GM12878 (cell line): ENCODE measurements at regions not wholly inside any gene's neighbourhood (a gene's known extent, or its start where the extent isn't known, plus 50 kb on each side); places are given as distances from the start of the nearest gene placed in this dataset.

Experiments
- ATAC-seq: fragments of 200-7000 bp; cut with Tn5 transposase; 3 replicates; pipeline ENCODE4 v1.9.1; 2020; ENCODE audit warnings: mild to moderate bottlenecking, moderate library complexity
- BruUV-seq: library from RNA; stranded (reverse); fragments of 400-500 nt; replicated peaks from 2 replicates; lab custom pipeline; 2021; lab: Mats Ljungman, UMichigan
- CTCF ChIA-PET: fragments of 300-600 bp; sonication (Branson Sonifier 250); formaldehyde crosslinking; extraction: SDS; loops from one replicate; lab custom pipeline; 2021; ENCODE audit warnings: inconsistent platforms; lab: Yijun Ruan, JAX
- POLR2A ChIA-PET: fragments of 350-600 bp; formaldehyde crosslinking; extraction: SDS; loops from one replicate; lab custom pipeline; 2021; ENCODE audit warnings: inconsistent platforms; lab: Charles Lee
- RAD21 ChIA-PET: fragments of 300-600 bp; sonication (Branson Sonifier 250); formaldehyde crosslinking; loops from one replicate; lab custom pipeline; 2023; ENCODE audit warnings: antibody characterized with exemption; ENCODE audit not compliant: unreplicated experiment; lab: Charles Lee
- SMC1A ChIA-PET: fragments of 300-600 bp; sonication (Branson Sonifier 250); formaldehyde crosslinking; loops from one replicate; lab custom pipeline; 2023; ENCODE audit not compliant: unreplicated experiment, uncharacterized antibody; lab: Charles Lee
- DNase-seq: peaks from one replicate; pipeline ENCODE4 v3.0.0-alpha.2; 2011; ENCODE audit warnings: low read depth, low spot score
- FAIRE-seq: peaks from 3 replicates; lab custom pipeline; 2011; peaks lifted over from hg19 to GRCh38; lab: Jason Lieb, UNC
- H2AFZ ChIP-seq: 2 replicates; pipeline ENCODE4 v1.6.0; 2011; ENCODE audit warnings: low read depth, low read length, control low read depth; ENCODE audit not compliant: control insufficient read depth
- H3K27ac ChIP-seq: 2 replicates; pipeline ENCODE4 v1.5.1; 2011; ENCODE audit warnings: control low read depth; ENCODE audit not compliant: control insufficient read depth, insufficient read depth
- H3K27me3 ChIP-seq, 2 experiments: replicated peaks in 1 of 2; 2 replicates each; pipeline versions ENCODE4 v1.6.0 to v1.6.1; 2011; ENCODE audit warnings: low read length in 1 of 2; ENCODE audit not compliant: control insufficient read depth in 2 of 2, insufficient read depth in 2 of 2
- H3K36me3 ChIP-seq, 2 experiments: 2 replicates each; pipeline ENCODE4 v1.5.1; 2011; ENCODE audit warnings: low read length in 1 of 2; ENCODE audit not compliant: control insufficient read depth in 2 of 2, insufficient read depth in 2 of 2
- H3K4me1 ChIP-seq: 2 replicates; pipeline ENCODE4 v1.6.1; 2011; ENCODE audit warnings: mild to moderate bottlenecking, low read length, moderate library complexity, mixed read lengths; ENCODE audit not compliant: control insufficient read depth, insufficient read depth
- H3K4me2 ChIP-seq: 2 replicates; pipeline ENCODE4 v1.6.0; 2011; ENCODE audit warnings: control low read depth; ENCODE audit not compliant: control insufficient read depth, insufficient read depth
- H3K4me3 ChIP-seq: fragments of 200-600 bp; sonication (generic); 2 replicates; pipeline ENCODE4 v1.5.1; 2016
- H3K79me2 ChIP-seq: 2 replicates; pipeline ENCODE4 v1.6.0; 2011; ENCODE audit warnings: low read length; ENCODE audit not compliant: control insufficient read depth, insufficient read depth
- H3K9ac ChIP-seq: 2 replicates; pipeline ENCODE4 v1.8.0; 2011; ENCODE audit warnings: low read length, control low read depth, mixed read lengths; ENCODE audit not compliant: control insufficient read depth, insufficient read depth
- H3K9me3 ChIP-seq: replicated peaks from 3 replicates; pipeline ENCODE4 v1.5.1; 2011; ENCODE audit warnings: mild to moderate bottlenecking, low read length; ENCODE audit not compliant: control insufficient read depth, insufficient read depth
- H4K20me1 ChIP-seq: 2 replicates; pipeline ENCODE4 v1.6.0; 2011; ENCODE audit not compliant: control insufficient read depth, insufficient read depth
- BCLAF1 ChIP-seq: fragments of 450-650 bp; IDR thresholded peaks from 2 replicates; pipeline ENCODE4 v1.6.1; 2017; ENCODE audit warnings: antibody characterized with exemption, mild to moderate bottlenecking, moderate library complexity
- BMI1 ChIP-seq: fragments of 450-650 bp; IDR thresholded peaks from 2 replicates; pipeline ENCODE4 v1.6.1; 2016; ENCODE audit warnings: mild to moderate bottlenecking, moderate library complexity, borderline replicate concordance
- CEBPB ChIP-seq, 2 experiments: fragments of 150-350 bp in 1 of 2; IDR thresholded peaks; 2 replicates each; pipeline ENCODE4 v1.6.1; 2012 to 2014; ENCODE audit warnings: low read depth in 2 of 2, low read length in 2 of 2, borderline replicate concordance in 1 of 2, inconsistent platforms in 1 of 2
- CHD1 ChIP-seq: IDR thresholded peaks from 2 replicates; pipeline ENCODE4 v1.6.1; 2012; ENCODE audit warnings: low read depth, low read length, improper control_type of control experiment
- GATAD2B ChIP-seq: fragments of 450-650 bp; conservative IDR thresholded peaks from 2 replicates; pipeline ENCODE4 v1.6.1; 2017; ENCODE audit warnings: low read depth, mild to moderate bottlenecking, moderate library complexity
- IKZF2 ChIP-seq, 2 experiments: fragments of 450-650 bp; IDR thresholded peaks; 2 replicates each; pipeline ENCODE4 v1.6.1; 2017; ENCODE audit warnings: mild to moderate bottlenecking in 2 of 2, moderate library complexity in 2 of 2
- MAX ChIP-seq: IDR thresholded peaks from 2 replicates; pipeline ENCODE4 v1.6.1; 2012; ENCODE audit warnings: low read depth, low read length, improper control_type of control experiment
- MEF2A ChIP-seq: IDR thresholded peaks from 2 replicates; pipeline ENCODE4 v1.6.1; 2011; ENCODE audit warnings: low read depth, mild to moderate bottlenecking, low read length, moderate library complexity; ENCODE audit not compliant: insufficient read depth
- NR2C1 ChIP-seq: fragments of 450-650 bp; IDR thresholded peaks from 2 replicates; pipeline ENCODE4 v1.6.1; 2017; ENCODE audit warnings: antibody characterized with exemption, mild to moderate bottlenecking, moderate library complexity
- RCOR1 ChIP-seq: conservative IDR thresholded peaks from 2 replicates; pipeline ENCODE4 v1.6.1; 2012; ENCODE audit warnings: low read depth, low read length, improper control_type of control experiment
- RELA ChIP-seq: fragments of 450-650 bp; IDR thresholded peaks from 2 replicates; pipeline ENCODE4 v1.8.0; 2014; ENCODE audit warnings: borderline replicate concordance; ENCODE audit not compliant: partially characterized antibody
- RFX5 ChIP-seq: IDR thresholded peaks from 2 replicates; pipeline ENCODE4 v1.6.1; 2011; ENCODE audit warnings: low read depth, low read length, improper control_type of control experiment
- SIN3A ChIP-seq: IDR thresholded peaks from 2 replicates; pipeline ENCODE4 v1.6.1; 2012; ENCODE audit warnings: low read depth, low read length, improper control_type of control experiment
- SREBF2 ChIP-seq: IDR thresholded peaks from 2 replicates; pipeline ENCODE4 v1.6.1; 2012; ENCODE audit warnings: mild to moderate bottlenecking, low read length
- WGBS: methylation state at CpG from one replicate; pipeline ENCODE4 v1.1.6; 2016; ENCODE audit warnings: low lambda C conversion rate; ENCODE audit not compliant: insufficient replicate concordance, insufficient coverage; ENCODE audit errors: missing lambda C conversion rate; 5-methylcytosine and 5-hydroxymethylcytosine counted together
- in situ Hi-C: fragments of 300-500 bp; cut with MboI; formaldehyde crosslinking; loops from 9 replicates; pipeline ENCODE4 v1.14.3; 2018; ENCODE audit warnings: mixed read lengths
- intact Hi-C: fragments of 100-400 bp; cut with micrococcal nuclease; formaldehyde crosslinking; loops from one replicate; pipeline ENCODE4 v1.14.2; 2022; ENCODE audit not compliant: unreplicated experiment
- TF ChIP-seq, protein P1 (sequence below): fragments of 450-650 bp; IDR thresholded peaks from 2 replicates; pipeline ENCODE4 v1.6.1; 2014; ENCODE audit warnings: mild to moderate bottlenecking
- TF ChIP-seq, protein P2 (sequence below): fragments of 150-350 bp; IDR thresholded peaks from 2 replicates; pipeline ENCODE4 v1.6.1; 2014; ENCODE audit warnings: mild to moderate bottlenecking, low read depth, low read length

- TF ChIP-seq MEF2A: no peak
- TF ChIP-seq, protein P1, sequence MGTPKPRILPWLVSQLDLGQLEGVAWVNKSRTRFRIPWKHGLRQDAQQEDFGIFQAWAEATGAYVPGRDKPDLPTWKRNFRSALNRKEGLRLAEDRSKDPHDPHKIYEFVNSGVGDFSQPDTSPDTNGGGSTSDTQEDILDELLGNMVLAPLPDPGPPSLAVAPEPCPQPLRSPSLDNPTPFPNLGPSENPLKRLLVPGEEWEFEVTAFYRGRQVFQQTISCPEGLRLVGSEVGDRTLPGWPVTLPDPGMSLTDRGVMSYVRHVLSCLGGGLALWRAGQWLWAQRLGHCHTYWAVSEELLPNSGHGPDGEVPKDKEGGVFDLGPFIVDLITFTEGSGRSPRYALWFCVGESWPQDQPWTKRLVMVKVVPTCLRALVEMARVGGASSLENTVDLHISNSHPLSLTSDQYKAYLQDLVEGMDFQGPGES: no peak
Observed at GRCh38 chr13:87358319-87358718, 312.9 kb upstream of the SLITRK5 start (continued).

- no peaks in the 10 kb centered on the region for H3K9me3 ChIP-seq
- TF ChIP-seq NR2C1 (no peak), CEBPB (IDR thresholded peaks at IDR 0.05; ENCODE audit: borderline replicate concordance in 1 of 2, low read depth in 2 of 2, low read length in 2 of 2) (no peak), CHD1 (no peak), RELA (no peak), BCLAF1 (no peak), MAX (no peak), RFX5 (no peak), RCOR1 (no peak), BMI1 (no peak), GATAD2B (no peak), IKZF2 (IDR thresholded peaks at IDR 0.05) (no peak), SREBF2 (no peak), SIN3A (no peak)
- TF ChIP-seq, protein P2, sequence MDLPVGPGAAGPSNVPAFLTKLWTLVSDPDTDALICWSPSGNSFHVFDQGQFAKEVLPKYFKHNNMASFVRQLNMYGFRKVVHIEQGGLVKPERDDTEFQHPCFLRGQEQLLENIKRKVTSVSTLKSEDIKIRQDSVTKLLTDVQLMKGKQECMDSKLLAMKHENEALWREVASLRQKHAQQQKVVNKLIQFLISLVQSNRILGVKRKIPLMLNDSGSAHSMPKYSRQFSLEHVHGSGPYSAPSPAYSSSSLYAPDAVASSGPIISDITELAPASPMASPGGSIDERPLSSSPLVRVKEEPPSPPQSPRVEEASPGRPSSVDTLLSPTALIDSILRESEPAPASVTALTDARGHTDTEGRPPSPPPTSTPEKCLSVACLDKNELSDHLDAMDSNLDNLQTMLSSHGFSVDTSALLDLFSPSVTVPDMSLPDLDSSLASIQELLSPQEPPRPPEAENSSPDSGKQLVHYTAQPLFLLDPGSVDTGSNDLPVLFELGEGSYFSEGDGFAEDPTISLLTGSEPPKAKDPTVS: no peak
- ChIA-PET POLR2A (no interaction called here), RAD21 (no interaction called here), CTCF (no interaction called here), SMC1A (no interaction called here)
- H3K9ac ChIP-seq: no peak overlapping the region
- in situ Hi-C loops (no loop called here), intact Hi-C loops (no loop called here)
- H3K27ac ChIP-seq: no peak overlapping the region
- no TSS peak for BruUV-seq
- no peak overlapping the region for H3K4me3 ChIP-seq
- no peak overlapping the region for H2AFZ ChIP-seq
- 75% methylated on average over 1 of the region's 1 CpG for WGBS
- no peak overlapping the region for H3K4me2 ChIP-seq
- H4K20me1 ChIP-seq: no peaks in the 10 kb centered on the region
- FAIRE-seq (no peak), DNase-seq (no peak), ATAC-seq (no peak)
- H3K27me3 ChIP-seq: no peaks in the 10 kb centered on the region
- H3K79me2 ChIP-seq: no peaks in the 10 kb centered on the region
- no peaks in the 10 kb centered on the region for H3K36me3 ChIP-seq
- H3K4me1 ChIP-seq: no peaks in the 10 kb centered on the region
Observed at GRCh38 chr13:87361216-87361615, 310.0 kb upstream of the SLITRK5 start.
